Right ventricle myocardium superior (tissue), 1 donor: ENCODE measurements at regions not wholly inside any gene's neighbourhood (a gene's known extent, or its start where the extent isn't known, plus 50 kb on each side); places are given as distances from the start of the nearest gene placed in this dataset.
"Not testable (repeated sequence)": the region's sequence is repeated elsewhere in the genome, so short reads cannot be mapped to it uniquely, and the experiment has no call there.

ENCODE experiments used
- ATAC-seq: fragments of 200-7000 bp; cut with Tn5 transposase; one replicate; pipeline ENCODE4 v1.9.1; 2020; ENCODE audit warnings: mild to moderate bottlenecking; ENCODE audit not compliant: poor library complexity
- DNase-seq: peaks from one replicate; pipeline ENCODE4 v3.0.0-alpha.2; 2020
- intact Hi-C: fragments of 100-400 bp; cut with DNase I; formaldehyde crosslinking; loops from one replicate; pipeline ENCODE4 v1.11.2; 2022
- donor health status: DM: no; HTN: yes; CAD: no; lungs with severe emphysema.

- ATAC-seq (no peak), DNase-seq (no peak)
- intact Hi-C loops, result no loop called here
These were observed 194.0 kb upstream of the RBBP8 start for GRCh38 chr18:22739061-22739642.

- intact Hi-C loops, result no loop called here
These were observed 193.3 kb upstream of the RBBP8 start for GRCh38 chr18:22739789-22740188.

GRCh38 chr18:22741318-22741717 is 191.8 kb upstream of the RBBP8 start:
- DNase-seq, result no peak
- intact Hi-C loops, result no loop called here

More at GRCh38 chr18:22739789-22740188, 193.3 kb upstream of the RBBP8 start:
- DNase-seq (no peak), ATAC-seq (no peak)

GRCh38 chr18:22742409-22742808 is 190.7 kb upstream of the RBBP8 start:
- DNase-seq (no peak), ATAC-seq (no peak)
- intact Hi-C loops, result no loop called here

More at GRCh38 chr18:22741318-22741717, 191.8 kb upstream of the RBBP8 start:
- ATAC-seq, result no peak

GRCh38 chr18:22745966-22746365 is 187.2 kb upstream of the RBBP8 start:
- ATAC-seq (no peak), DNase-seq (no peak)
- intact Hi-C loops, result no loop called here

- DNase-seq (no peak), ATAC-seq (no peak)
- intact Hi-C loops, result no loop called here
These were observed 181.1 kb upstream of the RBBP8 start for GRCh38 chr18:22752014-22752413.

- peak; percentile 95 for ATAC-seq
- no peak for DNase-seq
- intact Hi-C loops, result no loop called here
These were observed 179.8 kb upstream of the RBBP8 start for GRCh38 chr18:22753130-22753831.

GRCh38 chr18:22764005-22764404 is 169.1 kb upstream of the RBBP8 start:
- ATAC-seq, intact Hi-C loops, DNase-seq: not testable (repeated sequence)

GRCh38 chr18:22765896-22766295 is 167.2 kb upstream of the RBBP8 start:
- intact Hi-C loops, result no loop called here
- no peak for DNase-seq
- peak; percentile 93 for ATAC-seq

- DNase-seq, result no peak
- intact Hi-C loops, result no loop called here
- no peak for ATAC-seq
These were observed 165.5 kb upstream of the RBBP8 start for GRCh38 chr18:22767653-22768052.

- intact Hi-C loops, result no loop called here
- DNase-seq (no peak), ATAC-seq (peak; percentile 20)
These were observed 159.2 kb upstream of the RBBP8 start for GRCh38 chr18:22773944-22774343.

GRCh38 chr18:22778996-22779395 is 154.1 kb upstream of the RBBP8 start:
- ATAC-seq (peak; percentile 95), DNase-seq (no peak)
- intact Hi-C loops, result no loop called here

GRCh38 chr18:22783245-22783644 is 149.9 kb upstream of the RBBP8 start:
- intact Hi-C loops, result no loop called here
- ATAC-seq (no peak), DNase-seq (no peak)

- intact Hi-C loops, result no loop called here
- ATAC-seq (no peak), DNase-seq (no peak)
These were observed 149.5 kb upstream of the RBBP8 start for GRCh38 chr18:22783662-22784076.

- no peak for DNase-seq
- intact Hi-C loops, result no loop called here
- ATAC-seq, result no peak
These were observed 144.1 kb upstream of the RBBP8 start for GRCh38 chr18:22789052-22789451.

- no peak for DNase-seq
- no peak for ATAC-seq
- intact Hi-C loops, result no loop called here
These were observed 143.5 kb upstream of the RBBP8 start for GRCh38 chr18:22789600-22789999.

- no peak for DNase-seq
- intact Hi-C loops, result no loop called here
- ATAC-seq, result no peak
These were observed 142.4 kb upstream of the RBBP8 start for GRCh38 chr18:22790545-22791309.

- intact Hi-C loops, result no loop called here
- DNase-seq (no peak), ATAC-seq (no peak)
These were observed 141.9 kb upstream of the RBBP8 start for GRCh38 chr18:22791310-22791610.

- no peak for ATAC-seq
- DNase-seq, result no peak
- intact Hi-C loops, result no loop called here
These were observed 137.0 kb upstream of the RBBP8 start for GRCh38 chr18:22796113-22796512.

- ATAC-seq (peak; percentile 68), DNase-seq (no peak)
- intact Hi-C loops, result loop anchor here (10.0 kb wide), 1 partner anchor 184 kb away; no protein-coding TSS in a partner anchor
These were observed 132.6 kb upstream of the RBBP8 start for GRCh38 chr18:22800551-22800951.
